RWPE1 (cell line): ENCODE measurements at regions not wholly inside any gene's neighbourhood (a gene's known extent, or its start where the extent isn't known, plus 50 kb on each side); places are given as distances from the start of the nearest gene placed in this dataset.
"Not testable (repeated sequence)": the region's sequence is repeated elsewhere in the genome, so short reads cannot be mapped to it uniquely, and the experiment has no call there.

ENCODE experiments used
- CTCF ChIA-PET: fragments of 350-600 bp; sonication (Branson Sonifier 250); formaldehyde crosslinking; extraction: SDS; loops from one replicate; lab custom pipeline; 2021; lab: Yijun Ruan, JAX
- POLR2A ChIA-PET: fragments of 400-600 bp; formaldehyde crosslinking; extraction: SDS; loops from one replicate; lab custom pipeline; 2020; ENCODE audit warnings: antibody characterized with exemption; ENCODE audit not compliant: low non-redundant PET; lab: Yijun Ruan, JAX
- DNase-seq: peaks from one replicate; pipeline ENCODE4 v3.0.0; 2012; ENCODE audit warnings: low spot score
- H3K27ac ChIP-seq: fragments of 450-650 bp; 2 replicates; pipeline ENCODE4 v1.5.1; 2017
- TF ChIP-seq, protein P1 (sequence below): fragments of 450-650 bp; conservative IDR thresholded peaks from 2 replicates; pipeline ENCODE4 v1.5.1; 2017; ENCODE audit warnings: low read depth, mild to moderate bottlenecking

DNA sequence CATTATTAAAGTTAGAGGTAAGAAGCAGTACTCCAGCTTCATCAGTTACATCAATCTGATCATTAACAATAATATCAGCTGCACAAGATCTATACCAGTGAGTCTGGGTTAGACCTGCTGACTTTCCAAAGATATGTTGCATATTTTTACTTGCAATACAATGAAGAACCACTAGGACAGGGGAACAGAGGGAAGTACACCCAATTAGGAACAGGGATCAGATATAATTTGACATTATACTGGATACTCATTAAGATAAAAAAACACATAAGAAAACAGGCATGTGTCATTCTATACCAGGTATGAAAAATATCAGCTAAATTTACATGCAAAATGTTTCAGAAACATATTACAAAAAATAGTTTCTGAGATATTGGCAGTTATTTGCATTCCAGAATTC lies 995.1 kb upstream of the DDX18 start:
- TF ChIP-seq, protein P1, sequence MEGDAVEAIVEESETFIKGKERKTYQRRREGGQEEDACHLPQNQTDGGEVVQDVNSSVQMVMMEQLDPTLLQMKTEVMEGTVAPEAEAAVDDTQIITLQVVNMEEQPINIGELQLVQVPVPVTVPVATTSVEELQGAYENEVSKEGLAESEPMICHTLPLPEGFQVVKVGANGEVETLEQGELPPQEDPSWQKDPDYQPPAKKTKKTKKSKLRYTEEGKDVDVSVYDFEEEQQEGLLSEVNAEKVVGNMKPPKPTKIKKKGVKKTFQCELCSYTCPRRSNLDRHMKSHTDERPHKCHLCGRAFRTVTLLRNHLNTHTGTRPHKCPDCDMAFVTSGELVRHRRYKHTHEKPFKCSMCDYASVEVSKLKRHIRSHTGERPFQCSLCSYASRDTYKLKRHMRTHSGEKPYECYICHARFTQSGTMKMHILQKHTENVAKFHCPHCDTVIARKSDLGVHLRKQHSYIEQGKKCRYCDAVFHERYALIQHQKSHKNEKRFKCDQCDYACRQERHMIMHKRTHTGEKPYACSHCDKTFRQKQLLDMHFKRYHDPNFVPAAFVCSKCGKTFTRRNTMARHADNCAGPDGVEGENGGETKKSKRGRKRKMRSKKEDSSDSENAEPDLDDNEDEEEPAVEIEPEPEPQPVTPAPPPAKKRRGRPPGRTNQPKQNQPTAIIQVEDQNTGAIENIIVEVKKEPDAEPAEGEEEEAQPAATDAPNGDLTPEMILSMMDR = no peak
- ChIA-PET POLR2A (no interaction called here), CTCF (no interaction called here)
- DNase-seq = no peak
- no peak overlapping the region for H3K27ac ChIP-seq

DNA sequence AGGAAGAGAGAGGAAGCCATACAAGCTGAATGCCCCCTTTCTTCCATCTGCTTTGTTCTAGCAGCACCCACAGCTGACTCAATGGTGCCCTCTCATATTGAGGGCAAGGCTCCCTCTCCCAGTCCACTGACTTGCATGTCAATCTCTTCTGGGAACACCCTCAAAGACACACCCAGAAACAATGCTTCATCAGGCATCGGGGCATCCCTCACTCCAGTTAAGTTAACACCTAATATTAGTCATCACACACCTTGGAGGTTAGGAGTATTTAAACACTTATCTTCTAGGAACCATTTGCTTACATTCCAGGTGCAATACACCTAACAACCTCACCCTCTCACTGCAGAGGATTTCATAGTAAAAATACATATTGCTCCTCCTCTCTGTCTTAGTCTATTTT lies 993.5 kb upstream of the DDX18 start:
- TF ChIP-seq, protein P1 = no peak
- POLR2A ChIA-PET = no interaction called here
- DNase-seq = peak; percentile 44
- CTCF ChIA-PET = no interaction called here
- H3K27ac ChIP-seq = no peak overlapping the region

DNA sequence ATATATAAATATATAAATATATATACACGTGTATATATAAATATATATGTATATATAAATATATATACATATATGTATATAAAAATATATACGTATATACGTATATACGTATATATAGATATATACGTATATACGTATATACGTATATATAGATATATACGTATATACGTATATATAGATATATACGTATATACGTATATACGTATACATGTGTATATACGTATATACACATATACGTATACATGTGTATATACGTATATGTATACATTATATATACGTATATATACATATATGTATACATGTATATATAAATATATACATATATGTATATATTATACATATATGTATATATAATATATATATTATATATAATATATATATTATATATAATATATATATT lies 984.9 kb upstream of the DDX18 start:
- H3K27ac ChIP-seq, CTCF ChIA-PET, DNase-seq, POLR2A ChIA-PET: not testable (repeated sequence)

DNA sequence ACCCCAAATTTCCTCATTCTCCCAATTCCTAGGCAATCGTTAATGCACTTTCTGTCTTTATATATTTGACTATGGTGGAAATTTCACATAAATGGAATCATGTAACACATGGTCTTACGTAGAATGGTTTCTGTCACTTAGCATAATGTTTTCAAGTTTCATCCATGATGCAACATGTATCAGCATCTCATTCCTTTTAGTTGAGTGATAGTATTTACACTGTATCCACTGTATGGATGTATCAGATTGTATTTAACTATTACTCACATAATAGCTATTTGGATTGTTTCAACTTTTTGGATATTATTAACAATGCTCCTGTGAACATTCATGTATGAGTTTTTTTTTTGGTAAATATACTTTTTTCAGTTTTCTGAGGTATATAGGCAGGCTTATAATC lies 982.3 kb upstream of the DDX18 start:
- no peak overlapping the region for H3K27ac ChIP-seq
- CTCF ChIA-PET = interaction anchor here (0.6 kb wide), 1 partner anchor 186 kb away, joined by 3 read pairs; no protein-coding TSS in a partner anchor
- no peak for DNase-seq
- POLR2A ChIA-PET = no interaction called here
- TF ChIP-seq, protein P1 = no peak

DNA sequence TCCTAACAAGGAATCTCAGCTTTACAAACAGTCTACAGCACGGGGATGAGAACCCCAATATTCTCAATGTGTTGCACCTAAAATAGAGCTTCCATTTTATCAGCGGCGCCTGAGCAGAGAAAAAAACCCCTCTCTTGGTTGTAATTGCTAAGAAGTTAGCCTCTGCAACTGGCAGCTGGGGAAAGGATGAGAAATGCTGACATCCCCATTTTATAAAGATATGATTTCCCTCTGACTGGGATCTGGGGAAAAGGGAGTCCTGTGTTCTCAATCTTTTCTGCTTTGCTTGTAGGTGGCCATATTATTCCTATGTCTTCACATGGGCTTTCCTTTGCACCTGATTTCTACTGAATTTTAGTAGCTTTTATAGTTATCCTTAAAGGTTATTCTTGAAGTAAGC lies 981.4 kb upstream of the DDX18 start:
- CTCF ChIA-PET = no interaction called here
- no peak overlapping the region for H3K27ac ChIP-seq
- no peak for DNase-seq
- TF ChIP-seq, protein P1 = no peak
- POLR2A ChIA-PET = no interaction called here

DNA sequence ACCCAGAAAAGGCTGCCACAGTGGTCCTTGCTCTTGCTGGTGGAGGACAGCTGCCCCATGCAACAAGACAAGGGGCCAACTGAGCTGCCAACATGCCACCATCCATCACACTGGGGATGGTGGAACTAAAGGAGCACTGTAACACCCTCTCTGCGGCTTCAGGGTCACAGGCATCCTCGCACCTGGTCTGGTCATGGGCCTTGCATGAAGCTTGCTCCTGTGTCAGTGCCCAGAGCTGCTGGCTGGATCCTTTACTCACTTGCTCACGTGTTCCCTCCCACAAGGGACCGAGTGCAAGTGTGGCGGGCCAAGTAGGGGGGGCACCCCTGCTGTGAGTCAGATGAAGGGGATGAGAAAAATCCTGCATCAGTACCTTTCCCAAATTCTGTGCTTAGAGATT lies 972.3 kb upstream of the DDX18 start:
- TF ChIP-seq, protein P1 = no peak
- ChIA-PET POLR2A (no interaction called here), CTCF (interaction anchor here (0.7 kb wide), 1 partner anchor 49 kb away, joined by 3 read pairs; no protein-coding TSS in a partner anchor)
- no peak for DNase-seq
- H3K27ac ChIP-seq = no peak overlapping the region

DNA sequence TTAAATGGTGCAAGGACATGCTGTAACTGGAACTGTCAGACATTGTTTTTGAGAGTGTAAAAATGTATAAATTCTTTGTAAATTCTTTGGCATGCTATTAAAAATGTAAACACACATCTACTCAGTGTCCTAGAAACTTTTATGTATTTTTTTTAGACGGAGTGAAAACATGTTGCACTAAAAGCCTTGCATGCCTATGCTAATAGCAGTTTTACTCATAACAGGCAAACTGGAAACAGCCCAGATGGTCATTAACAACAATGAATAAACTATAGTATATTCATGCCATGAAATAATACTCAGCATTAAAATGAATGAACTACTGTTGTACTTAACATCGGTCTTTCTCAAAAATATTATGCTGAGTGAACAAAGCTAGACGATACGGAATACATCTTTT lies 954.8 kb upstream of the DDX18 start:
- no peak for DNase-seq
- TF ChIP-seq, protein P1 = no peak
- H3K27ac ChIP-seq = no peak overlapping the region
- POLR2A ChIA-PET = no interaction called here
- CTCF ChIA-PET = no interaction called here
